Liver (tissue), 8 donors: ENCODE measurements at regions not wholly inside any gene's neighbourhood (a gene's known extent, or its start where the extent isn't known, plus 50 kb on each side); places are given as distances from the start of the nearest gene placed in this dataset.
A peak's percentile ranks its signal among the peaks of the same experiment; 100 is the strongest.

Experiments used
- DNase-seq: peaks from one replicate; pipeline ENCODE4 v3.0.0-alpha.2; 2017; ENCODE audit warnings: low spot score
- H3K27ac ChIP-seq, 2 donors: one replicate each; pipeline ENCODE4 v1.7.0; 2013; ENCODE audit warnings: inconsistent platforms in 2 of 2, low read length in 2 of 2, control low read depth in 1 of 2, low read depth in 1 of 2, mild to moderate bottlenecking in 1 of 2
- H3K27me3 ChIP-seq, 4 donors: one replicate each; pipeline versions ENCODE4 v1.6.1 to v1.7.0; 2013; ENCODE audit warnings: low read length in 3 of 4, inconsistent platforms in 1 of 4, mild to moderate bottlenecking in 1 of 4, moderate library complexity in 1 of 4; ENCODE audit not compliant: control insufficient read depth in 4 of 4, insufficient read depth in 4 of 4
- H3K36me3 ChIP-seq, 4 donors: one replicate each; pipeline versions ENCODE4 v1.6.1 to v1.7.0; 2013; ENCODE audit warnings: low read length in 3 of 4, mild to moderate bottlenecking in 3 of 4, low read depth in 1 of 4, moderate library complexity in 1 of 4; ENCODE audit not compliant: control insufficient read depth in 4 of 4, insufficient read depth in 3 of 4
- H3K4me1 ChIP-seq, 4 donors: one replicate each; pipeline versions ENCODE4 v1.6.1 to v1.7.0; 2013; ENCODE audit warnings: low read length in 3 of 4, mild to moderate bottlenecking in 3 of 4, moderate library complexity in 1 of 4; ENCODE audit not compliant: control insufficient read depth in 4 of 4, insufficient read depth in 4 of 4
- H3K4me3 ChIP-seq, 3 donors: one replicate each; pipeline versions ENCODE4 v1.6.1 to v1.7.0; 2013; ENCODE audit warnings: low read length in 3 of 3, control low read depth in 1 of 3, low read depth in 1 of 3, mild to moderate bottlenecking in 1 of 3
- H3K9ac ChIP-seq, 2 donors: one replicate each; pipeline ENCODE4 v1.7.0; 2013; ENCODE audit warnings: low read length in 2 of 2, mild to moderate bottlenecking in 2 of 2, moderate library complexity in 2 of 2, control low read depth in 1 of 2, low read depth in 1 of 2
- H3K9me3 ChIP-seq, 4 donors: one replicate each; pipeline versions ENCODE4 v1.6.1 to v1.7.0; 2013; ENCODE audit warnings: low read length in 3 of 4; ENCODE audit not compliant: control insufficient read depth in 4 of 4
- ATF3 ChIP-seq: IDR thresholded peaks from 2 replicates; pipeline ENCODE4 v1.6.1; 2016; ENCODE audit warnings: antibody characterized with exemption
- CTCF ChIP-seq: fragments of 150-350 bp; IDR thresholded peaks from 2 replicates; pipeline ENCODE4 v1.5.1; 2017; ENCODE audit warnings: improper control_type of control experiment, low read depth, low read length; ENCODE audit not compliant: missing input control
- EGR1 ChIP-seq, 2 donors: IDR thresholded peaks; 2 replicates each; pipeline ENCODE4 v1.6.1; 2016 to 2018; ENCODE audit warnings: antibody characterized with exemption in 2 of 2, low read depth in 2 of 2
- FOXA1 ChIP-seq: IDR thresholded peaks from 2 replicates; pipeline ENCODE4 v1.6.1; 2016; ENCODE audit warnings: antibody characterized with exemption
- FOXA2 ChIP-seq: IDR thresholded peaks from 2 replicates; pipeline ENCODE4 v1.6.1; 2016; ENCODE audit warnings: antibody characterized with exemption
- GABPA ChIP-seq, 2 donors: IDR thresholded peaks in 1 of 2; conservative IDR thresholded peaks in 1 of 2; 2 replicates each; pipeline ENCODE4 v1.6.1; 2016; ENCODE audit warnings: antibody characterized with exemption in 2 of 2, mild to moderate bottlenecking in 1 of 2, moderate library complexity in 1 of 2
- HNF4A ChIP-seq, 2 donors: conservative IDR thresholded peaks; 2 replicates each; pipeline ENCODE4 v1.6.1; 2016; ENCODE audit warnings: antibody characterized with exemption in 2 of 2, mild to moderate bottlenecking in 2 of 2
- JUND ChIP-seq, 2 donors: IDR thresholded peaks; 2 replicates each; pipeline ENCODE4 v1.6.1; 2016; ENCODE audit warnings: antibody characterized with exemption in 2 of 2
- MAX ChIP-seq: IDR thresholded peaks from 2 replicates; pipeline ENCODE4 v1.6.1; 2016; ENCODE audit warnings: antibody characterized with exemption
- NR2F2 ChIP-seq: IDR thresholded peaks from 2 replicates; pipeline ENCODE4 v1.6.1; 2016; ENCODE audit warnings: antibody characterized with exemption
- RAD21 ChIP-seq, 2 donors: IDR thresholded peaks; 2 replicates each; pipeline ENCODE4 v1.6.1; 2016; ENCODE audit warnings: antibody characterized with exemption in 2 of 2, mild to moderate bottlenecking in 2 of 2
- REST ChIP-seq: IDR thresholded peaks from 2 replicates; pipeline ENCODE4 v1.6.1; 2016; ENCODE audit warnings: antibody characterized with exemption, mild to moderate bottlenecking
- RXRA ChIP-seq, 2 donors: IDR thresholded peaks; 2 replicates each; pipeline ENCODE4 v1.6.1; 2017 to 2018; ENCODE audit warnings: antibody characterized with exemption in 2 of 2, mild to moderate bottlenecking in 1 of 2
- SP1 ChIP-seq: IDR thresholded peaks from 2 replicates; pipeline ENCODE4 v1.6.1; 2018; ENCODE audit warnings: antibody characterized with exemption, mild to moderate bottlenecking
- TAF1 ChIP-seq: conservative IDR thresholded peaks from 2 replicates; pipeline ENCODE4 v1.6.1; 2016; ENCODE audit warnings: antibody characterized with exemption, mild to moderate bottlenecking
- YY1 ChIP-seq: IDR thresholded peaks from 2 replicates; pipeline ENCODE4 v1.6.1; 2016; ENCODE audit warnings: antibody characterized with exemption, mild to moderate bottlenecking
- ZBTB33 ChIP-seq: IDR thresholded peaks from 2 replicates; pipeline ENCODE4 v1.6.1; 2016; ENCODE audit warnings: antibody characterized with exemption
- WGBS: extraction: QIAGEN DNeasy Blood & Tissue Kit; methylation state at CpG from one replicate; pipeline ENCODE4 v1.1.7; 2013; 5-methylcytosine and 5-hydroxymethylcytosine counted together
- donor health status: healthy.
- donor health status: healthy.
- donor health status: healthy.
- donor health status: healthy.
- donor health status: healthy.

- no peaks in the 10 kb centered on the region for H3K27me3 ChIP-seq
- no peak for DNase-seq
- H3K9ac ChIP-seq: no peak overlapping the region
- TF ChIP-seq CTCF: peak; percentile 39
- no peak for TF ChIP-seq EGR1 (IDR thresholded peaks at IDR 0.05; ENCODE audit: low read depth in 2 of 2)
- TF ChIP-seq RAD21 (IDR thresholded peaks at IDR 0.05): peak in 1 of 2 donors; percentile 43
- H3K9me3 ChIP-seq: no peaks in the 10 kb centered on the region
- H3K4me1 ChIP-seq: peaks cover 0 to 6% (median 2%) of the 10 kb centered on the region in 4 donors
- H3K27ac ChIP-seq: no peak overlapping the region
- 67% methylated on average over 6 of the region's 6 CpGs for WGBS
- no peak overlapping the region for H3K4me3 ChIP-seq
- H3K36me3 ChIP-seq: no peaks in the 10 kb centered on the region
Observed at GRCh38 chr1:108049178-108049819, 84.3 kb upstream of the VAV3 start.

GRCh38 chr1:108048301-108049177 lies 83.6 kb upstream of the VAV3 start:
- Histone ChIP-seq H3K27ac (no peak overlapping the region), H3K4me1 (peaks cover 0 to 6% (median 2%) of the 10 kb centered on the region in 4 donors), H3K36me3 (no peaks in the 10 kb centered on the region), H3K9me3 (no peaks in the 10 kb centered on the region), H3K27me3 (no peaks in the 10 kb centered on the region), H3K9ac (no peak overlapping the region), H3K4me3 (no peak overlapping the region)
- TF ChIP-seq ZBTB33 (no peak), RXRA (IDR thresholded peaks at IDR 0.05) (no peak), REST (no peak), CTCF (no peak), TAF1 (no peak), ATF3 (no peak), FOXA1 (no peak), FOXA2 (no peak), EGR1 (IDR thresholded peaks at IDR 0.05; ENCODE audit: low read depth in 2 of 2) (no peak), YY1 (no peak), NR2F2 (no peak), MAX (no peak), HNF4A (conservative IDR thresholded peaks at IDR 0.05) (no peak), GABPA (IDR thresholded peaks at IDR 0.05 in 1 of 2, conservative IDR thresholded peaks at IDR 0.05 in 1 of 2) (no peak), JUND (IDR thresholded peaks at IDR 0.05) (no peak), RAD21 (IDR thresholded peaks at IDR 0.05) (no peak), SP1 (no peak)
- DNase-seq: no peak
- 84% methylated on average over 5 of the region's 5 CpGs for WGBS
